K562 (cell line): ENCODE measurements at regions not wholly inside any gene's neighbourhood (a gene's known extent, or its start where the extent isn't known, plus 50 kb on each side); places are given as distances from the start of the nearest gene placed in this dataset.

Experiments
- BRF2 ChIP-seq: IDR thresholded peaks from 3 replicates; pipeline ENCODE4 v1.6.1; 2011; ENCODE audit warnings: borderline replicate concordance, mild to moderate bottlenecking; ENCODE audit not compliant: insufficient read length, insufficient read depth
- CBX5 ChIP-seq: IDR thresholded peaks from 2 replicates; pipeline ENCODE4 v1.6.1; 2014; ENCODE audit warnings: low read depth, borderline replicate concordance
- CTCF ChIP-seq, 3 experiments: IDR thresholded peaks in 2 of 3; conservative IDR thresholded peaks in 1 of 3; 2 replicates each; pipeline ENCODE4 v1.5.1; 2011 to 2012; ENCODE audit warnings: low read length in 3 of 3, mild to moderate bottlenecking in 3 of 3, control low read depth in 2 of 3, improper control_type of control experiment in 1 of 3, inconsistent platforms in 1 of 3, low read depth in 1 of 3, mixed read lengths in 1 of 3, moderate library complexity in 1 of 3; ENCODE audit not compliant: insufficient read depth in 2 of 3
- ELF4 ChIP-seq: fragments of 450-650 bp; formaldehyde crosslinking; IDR thresholded peaks from 2 replicates; pipeline ENCODE4 v1.4.0; 2022; ENCODE audit warnings: missing genetic modification characterization
- GTF2A2 ChIP-seq: IDR thresholded peaks from 2 replicates; pipeline ENCODE4 v1.6.1; 2016; ENCODE audit warnings: mild to moderate bottlenecking, missing genetic modification characterization, missing compliant biosample characterization
- HDAC1 ChIP-seq, 2 experiments: fragments of 450-650 bp; IDR thresholded peaks; 2 replicates each; pipeline ENCODE4 v1.6.1; 2016 to 2017; ENCODE audit warnings: inconsistent platforms in 1 of 2, mild to moderate bottlenecking in 1 of 2, moderate library complexity in 1 of 2
- HDGF ChIP-seq: fragments of 450-650 bp; IDR thresholded peaks from 2 replicates; pipeline ENCODE4 v1.6.1; 2016
- MAFG ChIP-seq: fragments of 450-650 bp; conservative IDR thresholded peaks from 2 replicates; pipeline ENCODE4 v1.6.1; 2016; ENCODE audit warnings: missing genetic modification characterization, missing compliant biosample characterization
- POLR2A ChIP-seq: fragments of 450-650 bp; conservative IDR thresholded peaks from 2 replicates; pipeline ENCODE4 v1.6.1; 2016
- RAD21 ChIP-seq, 2 experiments: fragments of 250-450 bp in 1 of 2; fragments of 450-650 bp in 1 of 2; sonication (Bioruptor Pico) in 1 of 2; formaldehyde crosslinking in 1 of 2; IDR thresholded peaks in 1 of 2; conservative IDR thresholded peaks in 1 of 2; 2 replicates each; pipeline versions ENCODE4 v1.4.0 to v1.8.0; 2020 to 2022; ENCODE audit warnings: mild to moderate bottlenecking in 2 of 2, moderate library complexity in 1 of 2
- ZC3H8 ChIP-seq: fragments of 450-650 bp; IDR thresholded peaks from 2 replicates; pipeline ENCODE4 v1.6.1; 2017
- ZNF695 ChIP-seq: fragments of 450-650 bp; formaldehyde crosslinking; IDR thresholded peaks from 2 replicates; pipeline ENCODE4 v1.4.0; 2020; ENCODE audit warnings: mild to moderate bottlenecking, moderate library complexity

DNA sequence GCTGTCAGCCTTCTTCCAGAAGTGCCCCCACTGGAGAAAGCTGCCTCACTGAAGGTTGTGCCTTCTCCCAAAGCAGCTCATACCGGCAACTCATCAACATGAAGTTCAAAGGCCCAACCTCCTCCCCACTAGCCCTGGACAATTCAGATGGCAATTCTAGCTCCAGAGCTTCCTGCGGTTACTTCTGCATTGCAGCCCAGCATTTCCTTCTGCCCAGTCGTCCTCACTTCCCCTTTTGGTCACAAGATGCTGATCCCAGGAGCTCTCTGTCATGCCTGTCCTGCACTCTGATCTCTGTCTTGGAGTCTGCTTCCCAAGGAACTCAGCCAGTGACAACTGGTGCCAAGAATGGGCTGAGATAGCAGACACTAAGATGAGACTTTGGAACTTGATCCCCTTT, 178.2 kb upstream of the SOX9 start:
- no peak for TF ChIP-seq CTCF (IDR thresholded peaks at IDR 0.05 in 2 of 3, conservative IDR thresholded peaks at IDR 0.05 in 1 of 3; ENCODE audit: insufficient read depth in 2 of 3, low read depth in 1 of 3, low read length in 3 of 3)
- TF ChIP-seq ZC3H8 = no peak
- no peak for TF ChIP-seq HDGF
- no peak for TF ChIP-seq MAFG
- no peak for TF ChIP-seq GTF2A2
- no peak for TF ChIP-seq RAD21 (CRISPR knock-in tag; conservative IDR thresholded peaks at IDR 0.05 in 1 of 2, IDR thresholded peaks at IDR 0.05 in 1 of 2)
- no peak for TF ChIP-seq CBX5
- TF ChIP-seq HDAC1 (IDR thresholded peaks at IDR 0.05) = no peak
- no peak for TF ChIP-seq BRF2
- no peak for TF ChIP-seq ELF4 (CRISPR knock-in tag)
- TF ChIP-seq ZNF695 (CRISPR knock-in tag) = no peak
- TF ChIP-seq POLR2A = no peak
